B cell (primary cell): ENCODE measurements at regions not wholly inside any gene's neighbourhood (a gene's known extent, or its start where the extent isn't known, plus 50 kb on each side); places are given as distances from the start of the nearest gene placed in this dataset.

Source experiments
- ATAC-seq: fragments of 200-7000 bp; cut with Tn5 transposase; one replicate; pipeline ENCODE4 v1.10.0; 2021; ENCODE audit warnings: low read depth, mild to moderate bottlenecking, moderate number of reproducible peaks, moderate library complexity
- CTCF ChIA-PET: fragments of 350-600 bp; sonication (Branson Sonifier 250); formaldehyde crosslinking; loops from one replicate; lab custom pipeline; 2021; ENCODE audit warnings: antibody characterized with exemption, inconsistent platforms; lab: Charles Lee
- POLR2A ChIA-PET: fragments of 350-600 bp; sonication (Branson Sonifier 250); formaldehyde crosslinking; loops from one replicate; lab custom pipeline; 2021; ENCODE audit warnings: antibody characterized with exemption; lab: Charles Lee
- DNase-seq: peaks from one replicate; pipeline ENCODE4 v3.0.0; 2013
- H2AFZ ChIP-seq: 2 replicates; pipeline ENCODE4 v1.6.1; 2012; ENCODE audit warnings: mild to moderate bottlenecking, low read depth, low read length; ENCODE audit not compliant: insufficient read depth, poor library complexity, severe bottlenecking
- H3K27ac ChIP-seq, 2 donors: 1 replicate in 1 of 2; 2 replicates in 1 of 2; pipeline ENCODE4 v1.5.1; 2012 to 2013; ENCODE audit warnings: low read length in 2 of 2, mild to moderate bottlenecking in 2 of 2, moderate library complexity in 1 of 2
- H3K27me3 ChIP-seq, 4 experiments: fragments of 200-600 bp in 1 of 4; sonication (generic) in 1 of 4; replicated peaks in 1 of 4; 1 replicate in 2 of 4; 2 replicates in 2 of 4; pipeline versions ENCODE4 v1.6.1 to v1.7.0; 2013 to 2016; ENCODE audit warnings: low read length in 3 of 4, mild to moderate bottlenecking in 2 of 4, mixed read lengths in 1 of 4, moderate library complexity in 1 of 4; ENCODE audit not compliant: insufficient read depth in 4 of 4, control insufficient read depth in 3 of 4; ENCODE audit errors: control extremely low read depth in 1 of 4
- H3K36me3 ChIP-seq, 2 experiments: replicated peaks in 1 of 2; 1 replicate in 1 of 2; 2 replicates in 1 of 2; pipeline versions ENCODE4 v1.6.1 to v1.7.1; 2013; ENCODE audit warnings: low read length in 1 of 2; ENCODE audit not compliant: insufficient read depth in 2 of 2, control insufficient read depth in 1 of 2; ENCODE audit errors: control extremely low read depth in 1 of 2, extremely low read depth in 1 of 2
- H3K4me1 ChIP-seq, 2 donors: fragments of 200-600 bp in 1 of 2; sonication (generic) in 1 of 2; 1 replicate in 1 of 2; 2 replicates in 1 of 2; pipeline versions ENCODE4 v1.5.1 to v1.6.1; 2013 to 2017; ENCODE audit warnings: low read length in 2 of 2; ENCODE audit not compliant: control insufficient read depth in 2 of 2, insufficient read depth in 2 of 2
- H3K4me2 ChIP-seq: replicated peaks from 2 replicates; pipeline ENCODE3; 2012; ENCODE audit warnings: mild to moderate bottlenecking, low read depth, low read length; ENCODE audit not compliant: poor library complexity, severe bottlenecking
- H3K4me3 ChIP-seq, 5 experiments: fragments of 200-600 bp in 1 of 5; sonication (generic) in 1 of 5; 1 replicate in 3 of 5; 2 replicates in 2 of 5; pipeline versions ENCODE4 v1.5.1 to v1.7.0; 2011 to 2016; ENCODE audit warnings: low read length in 4 of 5, mild to moderate bottlenecking in 4 of 5, low read depth in 2 of 5, control low read depth in 1 of 5, moderate library complexity in 1 of 5; ENCODE audit not compliant: insufficient read depth in 1 of 5; ENCODE audit errors: control extremely low read depth in 1 of 5, extremely low read depth in 1 of 5
- H3K79me2 ChIP-seq: fragments of 200-600 bp; sonication (generic); one replicate; pipeline ENCODE4 v1.6.0; 2016; ENCODE audit warnings: low read length; ENCODE audit not compliant: control insufficient read depth, insufficient read depth
- H3K9ac ChIP-seq: fragments of 200-600 bp; sonication (generic); 2 replicates; pipeline ENCODE4 v1.6.1; 2017; ENCODE audit warnings: mild to moderate bottlenecking, low read length, moderate library complexity
- H3K9me3 ChIP-seq, 3 donors: one replicate each; pipeline versions ENCODE4 v1.6.1 to v1.7.1; 2013; ENCODE audit warnings: low read length in 2 of 3; ENCODE audit not compliant: control insufficient read depth in 2 of 3, insufficient read depth in 1 of 3; ENCODE audit errors: control extremely low read depth in 1 of 3
- H4K20me1 ChIP-seq: 2 replicates; pipeline ENCODE4 v1.6.0; 2012; ENCODE audit warnings: mild to moderate bottlenecking, low read length; ENCODE audit not compliant: insufficient read depth, control insufficient read depth, poor library complexity, severe bottlenecking
- H3K27ac Mint-ChIP-seq: one replicate; pipeline ENCODE4 v1.8.0; 2021; ENCODE audit warnings: mixed read lengths
- H3K27me3 Mint-ChIP-seq: one replicate; pipeline ENCODE4 v1.8.0; 2021; ENCODE audit warnings: mixed read lengths
- H3K4me1 Mint-ChIP-seq: one replicate; pipeline ENCODE4 v1.8.0; 2021; ENCODE audit warnings: mixed read lengths
- H3K4me3 Mint-ChIP-seq: one replicate; pipeline ENCODE4 v1.8.0; 2021; ENCODE audit warnings: mixed read lengths
- H3K9me3 Mint-ChIP-seq: one replicate; pipeline ENCODE4 v1.8.0; 2022; ENCODE audit warnings: mixed read lengths; ENCODE audit not compliant: insufficient read depth
- EZH2 ChIP-seq: IDR thresholded peaks from 2 replicates; pipeline ENCODE4 v1.6.1; 2012; ENCODE audit warnings: borderline replicate concordance, low read depth, mild to moderate bottlenecking, moderate library complexity, low read length; ENCODE audit not compliant: insufficient read depth, poor library complexity, severe bottlenecking
- whole genome bisulfite sequencing: methylation state at CpG from one replicate; pipeline ENCODE4 v1.1.5; 2013; ENCODE audit warnings: missing lambda C conversion rate; ENCODE audit not compliant: insufficient coverage; 5-methylcytosine and 5-hydroxymethylcytosine counted together
- intact Hi-C: fragments of 100-400 bp; cut with micrococcal nuclease; formaldehyde crosslinking; loops from one replicate; pipeline ENCODE4 v1.10.0; 2022
- TF ChIP-seq, protein P1 (sequence below): fragments of 200-600 bp; IDR thresholded peaks from one replicate; pipeline ENCODE4 v1.8.0; 2022; ENCODE audit warnings: antibody characterized with exemption, mild to moderate bottlenecking

DNA sequence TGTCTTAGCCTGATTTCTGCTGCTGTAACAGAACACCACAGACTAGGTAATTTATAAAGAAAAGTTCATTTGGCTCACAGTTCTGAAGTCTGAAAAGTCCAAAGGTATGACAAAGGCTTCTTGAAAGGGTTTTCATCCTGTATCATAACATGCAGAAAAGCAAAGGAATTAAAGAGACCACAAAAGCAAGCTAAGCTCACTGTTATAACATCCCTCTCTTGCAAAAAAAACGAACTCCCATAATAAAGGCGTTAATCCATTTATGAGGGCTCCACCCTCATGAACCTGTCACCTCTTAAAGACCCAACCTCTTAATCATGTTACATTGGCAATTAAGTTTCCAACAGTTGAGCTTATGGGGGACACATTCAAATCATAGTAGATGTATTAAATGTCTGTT is 197.9 kb downstream of the PLOD2 start:
- WGBS, result 42% methylated on average over 2 of the region's 2 CpGs
- ATAC-seq (no peak), DNase-seq (no peak)
- H3K27me3 Mint-ChIP-seq, result no peaks in the 10 kb centered on the region
- Histone ChIP-seq H3K27ac (no peak overlapping the region), H3K27me3 (no peaks in the 10 kb centered on the region), H3K4me3 (no peak overlapping the region), H3K4me1 (no peaks in the 10 kb centered on the region), H2AFZ (no peak overlapping the region), H4K20me1 (no peaks in the 10 kb centered on the region), H3K36me3 (no peaks in the 10 kb centered on the region), H3K9me3 (no peaks in the 10 kb centered on the region), H3K4me2 (no peak overlapping the region), H3K9ac (no peak overlapping the region), H3K79me2 (no peaks in the 10 kb centered on the region)
- no peaks in the 10 kb centered on the region for H3K4me1 Mint-ChIP-seq
- intact Hi-C loops, result no loop called here
- H3K27ac Mint-ChIP-seq, result no peak overlapping the region
- TF ChIP-seq EZH2, result no peak
- POLR2A ChIA-PET, result no interaction called here
- no peaks in the 10 kb centered on the region for H3K9me3 Mint-ChIP-seq
- CTCF ChIA-PET, result no interaction called here
- no peak overlapping the region for H3K4me3 Mint-ChIP-seq

DNA sequence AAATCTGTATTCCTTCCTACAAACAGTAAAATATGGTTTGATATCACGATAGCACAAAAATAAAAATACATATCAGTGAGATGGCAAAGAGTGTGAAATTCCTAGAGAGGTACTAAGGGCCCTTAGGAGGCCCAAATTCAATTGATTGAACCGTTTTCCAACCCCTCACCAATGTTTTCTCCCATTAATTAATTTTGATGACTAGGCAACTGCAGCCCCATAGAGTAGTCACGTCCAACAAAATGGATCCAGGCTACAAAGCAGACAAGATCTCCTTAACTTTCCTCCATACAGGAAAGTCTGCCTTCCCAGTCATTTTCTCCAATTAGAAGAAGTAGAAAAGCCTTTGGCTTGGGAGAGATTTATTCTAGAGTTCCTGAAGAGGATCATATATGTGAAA is 193.9 kb downstream of the PLOD2 start:
- H3K27me3 Mint-ChIP-seq, result no peaks in the 10 kb centered on the region
- H3K27ac ChIP-seq, result no peak overlapping the region
- H3K4me3 ChIP-seq, result no peak overlapping the region
- no peak for TF ChIP-seq EZH2
- TF ChIP-seq, protein P1, sequence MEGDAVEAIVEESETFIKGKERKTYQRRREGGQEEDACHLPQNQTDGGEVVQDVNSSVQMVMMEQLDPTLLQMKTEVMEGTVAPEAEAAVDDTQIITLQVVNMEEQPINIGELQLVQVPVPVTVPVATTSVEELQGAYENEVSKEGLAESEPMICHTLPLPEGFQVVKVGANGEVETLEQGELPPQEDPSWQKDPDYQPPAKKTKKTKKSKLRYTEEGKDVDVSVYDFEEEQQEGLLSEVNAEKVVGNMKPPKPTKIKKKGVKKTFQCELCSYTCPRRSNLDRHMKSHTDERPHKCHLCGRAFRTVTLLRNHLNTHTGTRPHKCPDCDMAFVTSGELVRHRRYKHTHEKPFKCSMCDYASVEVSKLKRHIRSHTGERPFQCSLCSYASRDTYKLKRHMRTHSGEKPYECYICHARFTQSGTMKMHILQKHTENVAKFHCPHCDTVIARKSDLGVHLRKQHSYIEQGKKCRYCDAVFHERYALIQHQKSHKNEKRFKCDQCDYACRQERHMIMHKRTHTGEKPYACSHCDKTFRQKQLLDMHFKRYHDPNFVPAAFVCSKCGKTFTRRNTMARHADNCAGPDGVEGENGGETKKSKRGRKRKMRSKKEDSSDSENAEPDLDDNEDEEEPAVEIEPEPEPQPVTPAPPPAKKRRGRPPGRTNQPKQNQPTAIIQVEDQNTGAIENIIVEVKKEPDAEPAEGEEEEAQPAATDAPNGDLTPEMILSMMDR, result no peak
- ATAC-seq (no peak), DNase-seq (no peak)
- intact Hi-C loops, result no loop called here
- no peaks in the 10 kb centered on the region for H3K27me3 ChIP-seq
- H3K9me3 Mint-ChIP-seq, result no peaks in the 10 kb centered on the region
- H3K4me1 Mint-ChIP-seq, result no peaks in the 10 kb centered on the region
- no peak overlapping the region for H3K9ac ChIP-seq
- no peak overlapping the region for H3K4me3 Mint-ChIP-seq
- H3K27ac Mint-ChIP-seq, result no peak overlapping the region
- H2AFZ ChIP-seq, result no peak overlapping the region
- POLR2A ChIA-PET, result no interaction called here
- no peak overlapping the region for H3K4me2 ChIP-seq
- H3K4me1 ChIP-seq, result no peaks in the 10 kb centered on the region
- H3K36me3 ChIP-seq, result no peaks in the 10 kb centered on the region
- H3K9me3 ChIP-seq, result no peaks in the 10 kb centered on the region
- WGBS, result 80% methylated on average over 1 of the region's 3 CpGs
- H3K79me2 ChIP-seq, result no peaks in the 10 kb centered on the region
- CTCF ChIA-PET, result interaction anchor here (1.1 kb wide), 1 partner anchor 11 kb away, joined by 3 read pairs; no protein-coding TSS in a partner anchor
- no peaks in the 10 kb centered on the region for H4K20me1 ChIP-seq
